K562 (cell line): ENCODE measurements at regions not wholly inside any gene's neighbourhood (a gene's known extent, or its start where the extent isn't known, plus 50 kb on each side); places are given as distances from the start of the nearest gene placed in this dataset.

Experiments
- ATAC-seq: fragments of 200-7000 bp; cut with Tn5 transposase; 3 replicates; pipeline ENCODE4 v1.9.1; 2020; ENCODE audit warnings: moderate library complexity
- BruUV-seq: library from RNA; stranded (reverse); fragments of 400-500 nt; replicated peaks from 2 replicates; lab custom pipeline; 2021; lab: Mats Ljungman, UMichigan
- CTCF ChIA-PET: fragments of 300-600 bp; formaldehyde crosslinking; extraction: SDS; loops from one replicate; lab custom pipeline; 2021; ENCODE audit warnings: low intra/inter-chr PET ratio; lab: Yijun Ruan, JAX
- POLR2A ChIA-PET: fragments of 300-600, 350-650 bp; sonication (Branson Sonifier 250); formaldehyde crosslinking; extraction: SDS; loops from one replicate; lab custom pipeline; 2021; ENCODE audit warnings: antibody characterized with exemption, inconsistent platforms; lab: Yijun Ruan, JAX
- DNase-seq, 4 experiments: peaks; one replicate each; pipeline versions ENCODE4 v3.0.0 to v3.0.0-alpha.2; 2011 to 2018; ENCODE audit warnings: low spot score in 3 of 4, mixed read lengths in 3 of 4; ENCODE audit errors: extremely low read depth in 1 of 4
- FAIRE-seq: peaks from 2 replicates; lab custom pipeline; 2011; peaks lifted over from hg19 to GRCh38; lab: Jason Lieb, UNC
- H2AFZ ChIP-seq: 2 replicates; pipeline ENCODE4 v1.6.0; 2011; ENCODE audit warnings: low read depth, low read length, control low read depth, inconsistent platforms
- H3K27ac ChIP-seq: fragments of 200-600 bp; 3 replicates; pipeline ENCODE4 v1.8.0; 2011; ENCODE audit warnings: low read depth, mild to moderate bottlenecking, control low read depth, inconsistent platforms, low read length, moderate library complexity, mixed read lengths; ENCODE audit errors: extremely low read depth
- H3K27me3 ChIP-seq, 2 experiments: fragments of 300-600 bp in 1 of 2; 2 replicates in 1 of 2; 3 replicates in 1 of 2; pipeline versions ENCODE4 v1.6.0 to v1.8.0; 2011; ENCODE audit warnings: inconsistent platforms in 2 of 2, low read length in 2 of 2, mild to moderate bottlenecking in 1 of 2, mixed read lengths in 1 of 2, moderate library complexity in 1 of 2; ENCODE audit not compliant: control insufficient read depth in 2 of 2, insufficient read depth in 2 of 2
- H3K36me3 ChIP-seq: fragments of 300-600 bp; 3 replicates; pipeline ENCODE4 v1.8.0; 2011; ENCODE audit warnings: mild to moderate bottlenecking, low read length, inconsistent platforms; ENCODE audit not compliant: control insufficient read depth, insufficient read depth
- H3K4me1 ChIP-seq, 2 experiments: fragments of 200-600 bp in 1 of 2; replicated peaks in 1 of 2; 2 replicates in 1 of 2; 3 replicates in 1 of 2; pipeline versions ENCODE4 v1.5.1 to v1.8.0; 2011; ENCODE audit warnings: inconsistent platforms in 2 of 2, low read length in 2 of 2, mild to moderate bottlenecking in 1 of 2, mixed read lengths in 1 of 2, moderate library complexity in 1 of 2; ENCODE audit not compliant: control insufficient read depth in 2 of 2, insufficient read depth in 2 of 2
- H3K4me2 ChIP-seq: 2 replicates; pipeline ENCODE4 v1.6.1; 2011; ENCODE audit warnings: low read length, control low read depth, inconsistent platforms, mixed read lengths; ENCODE audit not compliant: insufficient read depth
- H3K4me3 ChIP-seq: fragments of 200-600 bp; sonication (generic), shearing (Covaris generic); 2 replicates; pipeline ENCODE4 v1.5.1; 2016; ENCODE audit warnings: control low read depth, inconsistent platforms
- H3K79me2 ChIP-seq: fragments of 200-600 bp; 3 replicates; pipeline ENCODE4 v1.8.0; 2011; ENCODE audit warnings: low read length, inconsistent platforms; ENCODE audit not compliant: control insufficient read depth, insufficient read depth
- H3K9ac ChIP-seq, 2 experiments: 2 replicates each; pipeline versions ENCODE4 v1.6.0 to v1.6.1; 2011; ENCODE audit warnings: low read depth in 2 of 2, low read length in 2 of 2, control low read depth in 1 of 2, inconsistent platforms in 1 of 2, mild to moderate bottlenecking in 1 of 2, mixed read lengths in 1 of 2; ENCODE audit not compliant: insufficient read depth in 1 of 2
- H3K9me1 ChIP-seq: one replicate; pipeline ENCODE4 v1.6.0; 2011; ENCODE audit warnings: inconsistent platforms, mild to moderate bottlenecking, low read length, moderate library complexity; ENCODE audit not compliant: control insufficient read depth, insufficient read depth
- H3K9me3 ChIP-seq: replicated peaks from 2 replicates; pipeline ENCODE4 v1.5.1; 2011; ENCODE audit warnings: low read depth, low read length, inconsistent platforms; ENCODE audit not compliant: control insufficient read depth, insufficient read depth
- H4K20me1 ChIP-seq: replicated peaks from 2 replicates; pipeline ENCODE4 v1.6.1; 2011; ENCODE audit warnings: low read length, inconsistent platforms, mixed read lengths; ENCODE audit not compliant: control insufficient read depth, insufficient read depth
- ARNT ChIP-seq, 2 experiments: fragments of 450-650 bp; IDR thresholded peaks; 2 replicates each; pipeline ENCODE4 v1.6.1; 2016; ENCODE audit warnings: mild to moderate bottlenecking in 1 of 2
- CHD7 ChIP-seq: fragments of 200-600 bp; sonication (generic); IDR thresholded peaks from one replicate; pipeline ENCODE4 v1.6.1; 2012; ENCODE audit warnings: mild to moderate bottlenecking, low read depth, low read length, inconsistent platforms
- HNRNPL ChIP-seq: fragments of 200-400 bp; formaldehyde crosslinking; IDR thresholded peaks from 2 replicates; pipeline ENCODE4 v1.6.1; 2017; ENCODE audit warnings: low read depth, mild to moderate bottlenecking, low read length
- MTA1 ChIP-seq: fragments of 450-650 bp; IDR thresholded peaks from 2 replicates; pipeline ENCODE4 v1.6.1; 2017; ENCODE audit warnings: borderline replicate concordance
- POLR3A ChIP-seq: IDR thresholded peaks from 2 replicates; pipeline ENCODE4 v1.6.1; 2011; ENCODE audit warnings: borderline replicate concordance, mild to moderate bottlenecking, moderate library complexity; ENCODE audit not compliant: insufficient read length, insufficient read depth; ENCODE audit errors: extremely low read depth
- WGBS: fragments of 100-300 bp; shearing (Covaris generic); methylation state at CpG from one replicate; pipeline ENCODE4 v1.1.6; 2016; ENCODE audit warnings: low coverage, mixed read lengths; ENCODE audit not compliant: insufficient coverage; ENCODE audit errors: missing lambda C conversion rate; 5-methylcytosine and 5-hydroxymethylcytosine counted together
- in situ Hi-C: fragments of 300-500 bp; cut with MboI; formaldehyde crosslinking; loops from 4 replicates; pipeline ENCODE4 v1.15.0; 2018; ENCODE audit warnings: inconsistent platforms, mixed read lengths
- intact Hi-C: fragments of 100-400 bp; cut with micrococcal nuclease; formaldehyde crosslinking; loops from 2 replicates; pipeline ENCODE4 v1.14.2; 2022

DNA sequence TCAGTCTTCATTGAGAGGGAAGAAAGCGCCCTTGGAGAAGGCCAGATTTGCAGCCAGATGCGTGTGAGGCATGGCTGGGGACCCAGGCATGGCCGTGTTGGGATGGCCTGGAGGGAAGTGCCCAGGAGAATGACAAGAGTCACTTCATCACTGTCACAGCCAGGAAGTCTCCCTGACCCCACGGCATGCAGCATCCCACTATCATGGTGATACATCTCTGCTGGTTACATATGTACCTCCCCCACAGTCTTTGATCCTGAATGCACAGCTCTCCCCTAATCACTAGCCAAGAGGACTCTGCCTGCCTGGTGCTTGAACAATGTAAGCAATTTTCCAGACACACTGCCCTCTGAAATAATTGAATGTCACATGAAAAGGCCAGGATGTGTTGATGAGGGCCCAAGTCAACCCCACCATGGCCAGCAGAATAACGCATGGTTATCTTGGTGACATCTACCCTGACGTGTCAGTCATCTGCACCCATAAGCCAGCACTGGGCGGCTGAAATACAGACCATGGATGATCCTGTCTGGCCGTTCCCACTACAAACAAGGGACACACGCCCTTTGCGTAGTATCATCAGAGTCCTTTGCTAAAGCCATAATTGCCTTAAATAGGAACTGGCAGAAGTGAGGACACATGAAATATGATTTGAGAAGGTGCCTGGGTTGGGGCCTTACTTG, 149.7 kb upstream of the SPACA7 start:
- in situ Hi-C loops (no loop called here), intact Hi-C loops (no loop called here)
- no peak overlapping the region for H3K4me3 ChIP-seq
- H3K36me3 ChIP-seq, result no peaks in the 10 kb centered on the region
- no TSS peak for BruUV-seq
- POLR2A ChIA-PET, result no interaction called here
- no peaks in the 10 kb centered on the region for H3K9me1 ChIP-seq
- H3K9ac ChIP-seq, result no peak overlapping the region
- no peak overlapping the region for H3K4me2 ChIP-seq
- TF ChIP-seq POLR3A (no peak), HNRNPL (no peak), CHD7 (no peak), MTA1 (no peak), ARNT (IDR thresholded peaks at IDR 0.05) (no peak)
- no peaks in the 10 kb centered on the region for H3K9me3 ChIP-seq
- H3K4me1 ChIP-seq, result no peaks in the 10 kb centered on the region
- DNase-seq (no peak), FAIRE-seq (no peak), ATAC-seq (no peak)
- WGBS, result 5% methylated on average over 7 of the region's 10 CpGs
- CTCF ChIA-PET, result no interaction called here
- no peaks in the 10 kb centered on the region for H3K79me2 ChIP-seq
- no peaks in the 10 kb centered on the region for H4K20me1 ChIP-seq
- no peak overlapping the region for H2AFZ ChIP-seq
- no peak overlapping the region for H3K27ac ChIP-seq
- peaks cover 2 to 33% of the 10 kb centered on the region in 2 experiments; a peak in 4 of 5 replicates for H3K27me3 ChIP-seq
